H1 (cell line): ENCODE measurements at regions not wholly inside any gene's neighbourhood (a gene's known extent, or its start where the extent isn't known, plus 50 kb on each side); places are given as distances from the start of the nearest gene placed in this dataset.

ENCODE experiments used
- FOSL1 ChIP-seq: IDR thresholded peaks from 2 replicates; pipeline ENCODE4 v1.6.1; 2011; ENCODE audit warnings: mild to moderate bottlenecking, low read depth, low read length, moderate library complexity; ENCODE audit not compliant: insufficient read depth
- POLR2A ChIP-seq, 2 experiments: IDR thresholded peaks; 1 replicate in 1 of 2; 2 replicates in 1 of 2; pipeline ENCODE4 v1.6.1; 2011; ENCODE audit warnings: low read depth in 2 of 2, low read length in 2 of 2, mild to moderate bottlenecking in 2 of 2; ENCODE audit errors: control extremely low read depth in 1 of 2
- TF ChIP-seq, protein P1 (sequence below): fragments of 300-600 bp; sonication (generic); IDR thresholded peaks from 2 replicates; pipeline ENCODE4 v1.7.1; 2012; ENCODE audit warnings: low read length, moderate library complexity, mild to moderate bottlenecking, inconsistent platforms; ENCODE audit not compliant: insufficient replicate concordance

DNA sequence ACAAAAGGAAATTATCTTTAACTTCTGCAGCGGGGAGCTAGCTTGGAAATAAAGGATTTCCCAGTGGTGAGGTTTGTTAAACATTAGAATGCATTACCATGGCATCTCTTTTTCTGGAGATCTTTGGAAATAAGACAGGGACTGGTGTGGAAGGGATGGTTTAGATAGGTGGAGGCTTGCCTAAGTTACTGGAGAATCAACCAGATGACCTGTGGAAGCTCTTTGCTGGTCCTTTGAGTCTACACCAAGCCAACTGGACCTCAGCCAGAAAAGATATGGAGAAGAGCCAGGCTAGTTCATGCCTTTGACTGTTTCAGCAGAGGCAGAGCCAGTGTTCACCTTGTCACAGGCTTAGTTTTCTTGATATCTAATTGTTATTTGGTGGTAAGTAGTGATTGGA, 134.7 kb downstream of the KCNRG start (continued):
- TF ChIP-seq, protein P1, sequence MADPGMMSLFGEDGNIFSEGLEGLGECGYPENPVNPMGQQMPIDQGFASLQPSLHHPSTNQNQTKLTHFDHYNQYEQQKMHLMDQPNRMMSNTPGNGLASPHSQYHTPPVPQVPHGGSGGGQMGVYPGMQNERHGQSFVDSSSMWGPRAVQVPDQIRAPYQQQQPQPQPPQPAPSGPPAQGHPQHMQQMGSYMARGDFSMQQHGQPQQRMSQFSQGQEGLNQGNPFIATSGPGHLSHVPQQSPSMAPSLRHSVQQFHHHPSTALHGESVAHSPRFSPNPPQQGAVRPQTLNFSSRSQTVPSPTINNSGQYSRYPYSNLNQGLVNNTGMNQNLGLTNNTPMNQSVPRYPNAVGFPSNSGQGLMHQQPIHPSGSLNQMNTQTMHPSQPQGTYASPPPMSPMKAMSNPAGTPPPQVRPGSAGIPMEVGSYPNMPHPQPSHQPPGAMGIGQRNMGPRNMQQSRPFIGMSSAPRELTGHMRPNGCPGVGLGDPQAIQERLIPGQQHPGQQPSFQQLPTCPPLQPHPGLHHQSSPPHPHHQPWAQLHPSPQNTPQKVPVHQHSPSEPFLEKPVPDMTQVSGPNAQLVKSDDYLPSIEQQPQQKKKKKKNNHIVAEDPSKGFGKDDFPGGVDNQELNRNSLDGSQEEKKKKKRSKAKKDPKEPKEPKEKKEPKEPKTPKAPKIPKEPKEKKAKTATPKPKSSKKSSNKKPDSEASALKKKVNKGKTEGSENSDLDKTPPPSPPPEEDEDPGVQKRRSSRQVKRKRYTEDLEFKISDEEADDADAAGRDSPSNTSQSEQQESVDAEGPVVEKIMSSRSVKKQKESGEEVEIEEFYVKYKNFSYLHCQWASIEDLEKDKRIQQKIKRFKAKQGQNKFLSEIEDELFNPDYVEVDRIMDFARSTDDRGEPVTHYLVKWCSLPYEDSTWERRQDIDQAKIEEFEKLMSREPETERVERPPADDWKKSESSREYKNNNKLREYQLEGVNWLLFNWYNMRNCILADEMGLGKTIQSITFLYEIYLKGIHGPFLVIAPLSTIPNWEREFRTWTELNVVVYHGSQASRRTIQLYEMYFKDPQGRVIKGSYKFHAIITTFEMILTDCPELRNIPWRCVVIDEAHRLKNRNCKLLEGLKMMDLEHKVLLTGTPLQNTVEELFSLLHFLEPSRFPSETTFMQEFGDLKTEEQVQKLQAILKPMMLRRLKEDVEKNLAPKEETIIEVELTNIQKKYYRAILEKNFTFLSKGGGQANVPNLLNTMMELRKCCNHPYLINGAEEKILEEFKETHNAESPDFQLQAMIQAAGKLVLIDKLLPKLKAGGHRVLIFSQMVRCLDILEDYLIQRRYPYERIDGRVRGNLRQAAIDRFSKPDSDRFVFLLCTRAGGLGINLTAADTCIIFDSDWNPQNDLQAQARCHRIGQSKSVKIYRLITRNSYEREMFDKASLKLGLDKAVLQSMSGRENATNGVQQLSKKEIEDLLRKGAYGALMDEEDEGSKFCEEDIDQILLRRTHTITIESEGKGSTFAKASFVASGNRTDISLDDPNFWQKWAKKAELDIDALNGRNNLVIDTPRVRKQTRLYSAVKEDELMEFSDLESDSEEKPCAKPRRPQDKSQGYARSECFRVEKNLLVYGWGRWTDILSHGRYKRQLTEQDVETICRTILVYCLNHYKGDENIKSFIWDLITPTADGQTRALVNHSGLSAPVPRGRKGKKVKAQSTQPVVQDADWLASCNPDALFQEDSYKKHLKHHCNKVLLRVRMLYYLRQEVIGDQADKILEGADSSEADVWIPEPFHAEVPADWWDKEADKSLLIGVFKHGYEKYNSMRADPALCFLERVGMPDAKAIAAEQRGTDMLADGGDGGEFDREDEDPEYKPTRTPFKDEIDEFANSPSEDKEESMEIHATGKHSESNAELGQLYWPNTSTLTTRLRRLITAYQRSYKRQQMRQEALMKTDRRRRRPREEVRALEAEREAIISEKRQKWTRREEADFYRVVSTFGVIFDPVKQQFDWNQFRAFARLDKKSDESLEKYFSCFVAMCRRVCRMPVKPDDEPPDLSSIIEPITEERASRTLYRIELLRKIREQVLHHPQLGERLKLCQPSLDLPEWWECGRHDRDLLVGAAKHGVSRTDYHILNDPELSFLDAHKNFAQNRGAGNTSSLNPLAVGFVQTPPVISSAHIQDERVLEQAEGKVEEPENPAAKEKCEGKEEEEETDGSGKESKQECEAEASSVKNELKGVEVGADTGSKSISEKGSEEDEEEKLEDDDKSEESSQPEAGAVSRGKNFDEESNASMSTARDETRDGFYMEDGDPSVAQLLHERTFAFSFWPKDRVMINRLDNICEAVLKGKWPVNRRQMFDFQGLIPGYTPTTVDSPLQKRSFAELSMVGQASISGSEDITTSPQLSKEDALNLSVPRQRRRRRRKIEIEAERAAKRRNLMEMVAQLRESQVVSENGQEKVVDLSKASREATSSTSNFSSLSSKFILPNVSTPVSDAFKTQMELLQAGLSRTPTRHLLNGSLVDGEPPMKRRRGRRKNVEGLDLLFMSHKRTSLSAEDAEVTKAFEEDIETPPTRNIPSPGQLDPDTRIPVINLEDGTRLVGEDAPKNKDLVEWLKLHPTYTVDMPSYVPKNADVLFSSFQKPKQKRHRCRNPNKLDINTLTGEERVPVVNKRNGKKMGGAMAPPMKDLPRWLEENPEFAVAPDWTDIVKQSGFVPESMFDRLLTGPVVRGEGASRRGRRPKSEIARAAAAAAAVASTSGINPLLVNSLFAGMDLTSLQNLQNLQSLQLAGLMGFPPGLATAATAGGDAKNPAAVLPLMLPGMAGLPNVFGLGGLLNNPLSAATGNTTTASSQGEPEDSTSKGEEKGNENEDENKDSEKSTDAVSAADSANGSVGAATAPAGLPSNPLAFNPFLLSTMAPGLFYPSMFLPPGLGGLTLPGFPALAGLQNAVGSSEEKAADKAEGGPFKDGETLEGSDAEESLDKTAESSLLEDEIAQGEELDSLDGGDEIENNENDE, result no peak
- TF ChIP-seq FOSL1, result no peak
- no peak for TF ChIP-seq POLR2A (IDR thresholded peaks at IDR 0.05; ENCODE audit: control extremely low read depth in 1 of 2, low read depth in 2 of 2, low read length in 2 of 2)
